HG03139 (cell line): ENCODE measurements at regions not wholly inside any gene's neighbourhood (a gene's known extent, or its start where the extent isn't known, plus 50 kb on each side); places are given as distances from the start of the nearest gene placed in this dataset.
"Not testable (repeated sequence)": the region's sequence is repeated elsewhere in the genome, so short reads cannot be mapped to it uniquely, and the experiment has no call there.

Experiments
- ATAC-seq: cut with Tn5 transposase; IDR thresholded peaks from one replicate; pipeline ENCODE4 v1.9.1; 2021; ENCODE audit not compliant: unreplicated experiment

GRCh38 chr10:78654047-78654590 is 414.6 kb upstream of the ZMIZ1 start:
- ATAC-seq: no peak

DNA sequence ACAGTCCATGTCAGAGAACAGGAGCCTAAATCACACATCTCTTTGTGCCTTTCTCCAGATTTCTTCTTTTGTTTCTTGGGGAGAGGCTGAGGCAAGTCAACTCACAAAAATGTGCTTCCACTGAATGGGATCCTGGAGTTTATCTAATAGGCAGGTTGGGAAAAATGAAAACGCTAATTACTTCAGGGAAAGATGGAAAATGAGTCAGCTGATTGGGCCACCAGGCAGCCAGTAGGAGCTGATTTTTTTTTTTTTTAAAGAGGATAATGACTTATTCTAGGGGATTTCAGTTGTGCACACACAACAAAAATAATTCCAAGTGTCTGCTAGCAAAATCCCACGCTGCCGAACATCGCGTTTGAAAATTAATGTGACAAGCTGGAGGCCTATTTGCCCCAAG is 412.8 kb upstream of the ZMIZ1 start:
- ATAC-seq: no peak

DNA sequence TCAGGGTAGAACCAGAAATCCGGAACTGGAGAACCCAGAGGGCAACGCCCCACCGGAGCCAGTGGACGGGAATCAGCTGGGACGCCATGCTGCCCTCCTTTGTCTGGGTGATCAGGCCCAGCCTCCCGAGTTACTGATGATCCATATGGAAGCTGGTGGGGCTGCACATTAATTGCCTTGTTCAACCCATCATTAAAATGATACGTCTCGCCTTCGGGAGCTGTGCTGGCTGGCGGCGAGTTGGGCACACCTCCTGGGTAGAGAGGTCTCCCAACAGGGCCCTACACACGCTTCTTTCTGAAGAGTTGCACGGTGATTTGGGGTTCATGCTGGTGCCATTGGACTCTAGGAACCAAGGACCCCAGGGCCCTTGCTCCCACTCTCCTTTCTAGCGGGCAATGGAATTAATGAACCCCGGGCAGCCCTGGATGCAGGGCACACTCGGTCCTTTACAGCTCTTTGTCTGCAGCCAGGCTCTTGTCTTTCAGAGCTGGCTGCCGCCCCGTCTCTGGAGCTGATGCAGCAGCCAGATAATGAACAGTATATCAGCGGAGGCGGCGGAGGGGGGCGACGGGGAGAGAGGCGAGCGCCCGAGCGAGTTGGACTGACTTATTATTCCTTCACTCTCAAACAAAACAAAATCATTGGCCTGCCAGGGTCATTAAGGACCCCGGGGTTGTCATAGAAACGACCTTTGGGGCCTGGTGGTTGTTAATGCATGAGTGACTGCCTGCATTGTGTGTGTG is 412.2 kb upstream of the ZMIZ1 start:
- no peak for ATAC-seq

DNA sequence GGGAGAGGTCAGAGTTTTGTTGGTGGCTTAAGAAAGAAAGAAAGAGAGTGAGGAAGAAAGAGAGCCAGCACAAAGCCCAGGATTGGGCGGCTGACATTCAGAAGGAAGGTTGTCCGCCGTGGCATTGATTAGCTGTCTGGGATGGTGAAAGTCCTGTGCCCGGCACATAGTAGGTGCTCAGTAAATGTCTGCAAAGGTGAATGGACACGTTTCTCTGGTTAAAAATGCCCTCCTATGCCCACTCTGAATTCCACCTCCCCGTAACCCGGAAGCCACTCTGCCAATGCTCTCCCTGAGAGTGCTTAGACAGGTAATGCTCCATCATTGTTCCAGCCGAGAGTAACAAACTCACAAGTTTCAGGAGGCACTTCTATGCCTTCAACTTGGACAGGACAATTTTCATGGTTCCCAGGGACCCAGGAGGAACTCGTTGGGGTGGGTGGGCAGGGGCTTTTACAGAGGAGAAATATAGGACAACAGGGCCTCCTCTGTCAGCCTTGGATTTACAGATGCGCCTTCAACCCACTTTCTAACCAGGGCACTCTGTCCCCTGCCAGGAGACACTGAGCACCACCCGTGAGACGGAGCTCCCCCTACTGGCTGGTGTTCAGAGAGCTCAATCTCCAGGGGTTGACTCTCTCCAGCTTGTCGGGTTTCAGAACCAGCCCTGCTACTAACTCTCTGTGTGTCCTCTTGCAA is 411.5 kb upstream of the ZMIZ1 start:
- ATAC-seq: no peak

DNA sequence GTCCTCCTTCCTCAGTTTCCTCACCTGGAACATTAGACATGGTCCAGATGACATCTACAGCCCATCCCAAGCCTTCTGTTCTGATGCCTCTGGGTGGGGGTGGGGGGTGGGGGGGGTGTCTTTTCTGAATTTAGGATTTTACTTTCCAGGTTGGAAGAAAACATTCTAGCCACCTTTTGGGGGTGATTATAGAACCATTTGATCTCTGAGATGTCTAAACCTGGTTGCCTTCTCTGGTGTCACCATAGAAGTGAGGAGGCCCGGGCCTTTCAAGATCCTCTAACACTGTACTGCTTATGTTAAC is 411.0 kb upstream of the ZMIZ1 start:
- ATAC-seq: no peak

DNA sequence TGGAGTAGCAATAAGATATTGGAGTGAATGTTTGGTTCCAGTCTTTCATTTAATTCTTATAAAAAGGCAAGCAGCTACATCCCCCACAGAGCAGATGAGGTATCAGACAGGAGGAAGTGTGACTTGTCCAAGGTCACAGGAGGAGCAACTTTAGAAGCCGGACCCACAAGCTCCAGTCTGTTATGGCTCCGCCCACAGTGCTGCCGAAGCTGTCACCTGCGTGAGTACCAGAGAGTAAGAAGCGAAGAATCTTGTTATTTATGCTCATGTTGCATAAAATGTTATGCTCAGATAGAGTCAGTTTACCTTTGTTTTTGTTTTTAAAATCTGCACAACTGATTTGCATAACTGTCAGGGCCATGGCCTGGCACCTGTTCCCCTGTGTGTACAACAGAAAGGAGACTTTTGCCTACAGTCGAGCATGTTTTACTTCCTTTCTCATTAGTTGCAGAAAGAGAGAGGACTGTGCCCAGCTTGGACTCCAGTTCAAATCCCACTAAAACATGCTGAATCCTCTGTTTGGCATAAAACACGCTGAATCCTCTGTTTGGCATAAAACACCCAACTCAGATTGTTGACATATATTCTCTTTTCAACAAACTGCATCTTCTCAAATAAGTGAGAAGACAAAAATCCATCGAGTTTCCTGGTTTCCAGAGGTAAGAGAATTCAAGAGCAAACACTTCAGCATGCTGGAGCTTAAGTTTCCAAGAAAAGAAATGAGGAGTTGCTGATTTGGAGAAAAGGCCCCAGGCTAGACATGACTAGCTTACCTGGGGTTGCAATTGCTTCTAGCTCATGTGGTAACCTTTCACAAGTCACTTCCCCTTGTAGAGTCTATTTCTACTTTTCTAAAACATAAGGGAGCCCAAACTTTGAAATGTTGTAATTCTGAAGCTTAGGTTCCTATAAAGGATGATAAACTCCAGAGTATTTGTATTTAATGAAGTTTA is 409.8 kb upstream of the ZMIZ1 start:
- peak; percentile 53 for ATAC-seq

DNA sequence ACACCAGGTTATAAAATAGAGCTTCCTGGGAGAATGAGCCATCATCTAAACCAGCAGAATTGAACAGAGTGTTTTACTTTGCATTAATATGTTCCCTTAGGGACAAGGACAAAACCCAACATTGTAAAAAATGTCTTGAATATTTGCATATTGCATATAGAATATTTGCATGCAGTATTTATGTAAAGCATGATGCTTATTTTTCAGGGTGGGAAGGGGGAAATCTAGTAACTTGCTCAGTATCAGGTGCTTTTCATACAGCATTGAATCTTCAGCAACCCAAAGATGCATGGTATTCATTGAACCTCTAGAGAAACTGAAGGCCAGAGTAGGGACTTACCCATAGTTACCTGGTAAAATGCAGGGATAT is 409.2 kb upstream of the ZMIZ1 start:
- no peak for ATAC-seq

GRCh38 chr10:78660446-78661106 is 408.2 kb upstream of the ZMIZ1 start:
- ATAC-seq: no peak

- ATAC-seq: no peak
Observed at GRCh38 chr10:78663721-78664120, 405.0 kb upstream of the ZMIZ1 start.

- no peak for ATAC-seq
Observed at GRCh38 chr10:78664929-78665553, 403.7 kb upstream of the ZMIZ1 start.

DNA sequence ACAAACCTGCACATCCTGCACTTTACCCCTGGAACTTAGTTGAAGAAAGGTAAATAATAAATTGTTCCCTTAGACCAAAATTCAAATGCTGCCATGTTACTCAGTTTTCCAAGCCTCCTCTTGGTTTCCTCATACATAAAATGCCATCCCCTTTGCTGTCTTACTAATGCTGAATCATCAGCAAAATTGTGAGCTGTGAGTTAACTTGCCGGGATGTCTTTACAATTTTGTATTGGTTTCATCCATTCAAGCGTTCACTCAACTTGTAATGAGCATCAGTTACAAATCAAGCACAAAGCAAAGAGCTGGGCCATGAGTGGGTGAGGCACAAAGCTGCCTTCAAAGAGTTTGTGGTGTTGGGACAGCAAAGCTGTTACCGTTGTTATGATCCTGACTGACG is 395.8 kb upstream of the ZMIZ1 start:
- no peak for ATAC-seq

GRCh38 chr10:78681141-78681540 is 387.6 kb upstream of the ZMIZ1 start:
- ATAC-seq: not testable (repeated sequence)

- not testable (repeated sequence) for ATAC-seq
Observed at GRCh38 chr10:78681986-78682385, 386.8 kb upstream of the ZMIZ1 start.

DNA sequence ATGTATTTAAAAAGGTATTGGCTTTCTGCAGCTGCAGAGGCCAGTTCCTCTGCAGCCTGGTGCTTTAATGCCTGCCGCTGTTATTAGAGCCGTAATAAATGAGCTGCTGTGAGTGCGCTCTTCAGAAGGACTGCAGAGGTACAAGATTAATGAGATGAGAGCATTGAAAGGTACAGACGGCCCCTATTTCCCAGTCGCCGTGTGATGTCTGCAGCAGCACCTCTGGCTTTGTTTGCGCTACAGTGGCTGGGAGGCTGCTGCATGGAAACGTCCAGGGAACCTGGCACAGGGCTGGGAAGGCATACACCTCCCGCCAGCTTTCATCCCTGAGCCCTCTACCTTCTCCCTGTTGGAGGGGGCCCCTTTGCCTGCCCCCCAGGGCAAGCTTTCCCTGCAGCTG is 383.8 kb upstream of the ZMIZ1 start:
- ATAC-seq: no peak

DNA sequence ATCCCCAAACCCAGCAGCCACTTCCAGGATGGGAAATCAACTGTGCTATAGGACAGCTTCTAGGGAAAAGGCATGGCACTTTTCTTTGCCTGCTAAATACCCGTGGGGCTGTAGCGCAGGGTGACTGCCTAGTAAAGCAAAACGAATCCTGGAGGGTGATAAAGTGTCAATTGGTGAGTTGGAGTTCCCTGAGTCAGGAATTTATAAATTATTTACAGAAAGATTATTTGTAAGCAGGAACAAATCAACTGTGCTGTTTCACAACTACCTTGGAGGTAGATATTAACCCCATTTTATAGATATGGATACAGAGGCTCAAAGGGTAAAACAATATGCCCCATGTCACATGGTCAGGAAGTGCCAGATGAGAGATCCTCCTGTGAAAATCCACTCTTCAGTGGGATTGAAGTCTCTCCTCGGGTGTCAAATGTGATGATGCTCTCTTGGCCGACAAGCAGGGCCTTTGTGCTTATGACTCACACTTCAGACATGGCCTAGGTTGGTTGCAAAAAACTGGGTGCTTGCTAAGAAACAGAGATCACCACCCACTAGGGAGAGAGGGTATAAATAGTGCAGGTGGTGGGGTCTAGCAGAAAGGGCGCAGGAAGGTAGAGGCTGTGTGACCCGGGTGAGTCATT is 383.2 kb upstream of the ZMIZ1 start:
- ATAC-seq: no peak

DNA sequence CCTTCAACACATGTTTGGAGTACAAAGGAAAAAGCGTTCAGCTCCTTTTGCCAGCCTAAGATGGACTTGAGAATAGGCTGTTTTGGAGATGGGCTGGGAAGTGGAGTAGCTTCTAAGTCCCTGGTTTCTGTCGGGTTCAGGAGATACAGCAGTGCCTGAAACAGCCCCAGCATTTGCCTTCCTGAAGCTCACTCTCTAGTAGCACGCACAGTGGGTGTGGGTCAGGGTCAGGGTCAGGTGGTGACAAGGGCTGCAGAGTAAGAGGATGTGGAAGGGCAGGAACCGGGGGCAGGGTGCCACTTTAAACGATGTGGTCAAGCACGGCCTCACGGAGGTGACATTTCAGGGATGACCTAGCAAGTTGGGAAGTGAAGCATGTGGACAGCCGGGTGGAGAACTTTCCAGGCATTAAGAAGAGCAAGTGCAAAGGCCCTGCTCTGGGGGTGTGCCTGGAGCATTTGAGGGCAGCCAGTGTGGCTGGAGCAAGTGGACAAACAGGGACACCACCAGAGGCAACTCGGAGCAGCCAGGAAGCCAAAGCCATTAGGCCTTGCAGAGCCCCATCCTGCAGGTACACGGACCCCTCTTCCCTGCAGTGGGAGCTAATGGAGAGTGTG is 382.2 kb upstream of the ZMIZ1 start:
- no peak for ATAC-seq

DNA sequence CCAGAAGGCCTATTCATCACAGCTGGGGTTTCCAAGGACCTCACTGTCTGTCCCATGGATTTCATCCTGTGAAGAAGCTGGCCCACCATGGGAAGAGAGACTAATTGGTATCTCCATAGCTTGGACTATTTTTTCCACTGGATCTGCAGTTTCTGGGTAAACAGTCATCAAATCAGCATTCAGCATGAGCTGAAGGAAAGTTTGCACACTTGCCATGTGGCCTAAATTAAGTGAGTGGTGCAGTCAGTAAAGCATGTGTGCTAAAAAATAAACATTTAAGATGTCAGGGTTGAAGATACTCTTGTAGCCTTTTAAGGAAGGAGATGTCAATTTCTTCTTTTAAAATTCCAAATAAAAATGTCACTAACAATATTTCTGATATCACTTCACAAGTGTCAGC is 381.1 kb upstream of the ZMIZ1 start:
- no peak for ATAC-seq

- no peak for ATAC-seq
Observed at GRCh38 chr10:78688230-78688900, 380.4 kb upstream of the ZMIZ1 start.
